HUES48 (cell line): ENCODE measurements at regions not wholly inside any gene's neighbourhood (a gene's known extent, or its start where the extent isn't known, plus 50 kb on each side); places are given as distances from the start of the nearest gene placed in this dataset.

ENCODE experiments used
- H3K27ac ChIP-seq: one replicate; pipeline ENCODE4 v1.7.0; 2013; ENCODE audit warnings: low read depth, low read length, inconsistent platforms
- H3K27me3 ChIP-seq: 2 replicates; pipeline ENCODE4 v1.6.1; 2013; ENCODE audit warnings: mild to moderate bottlenecking, low read length; ENCODE audit not compliant: control insufficient read depth, insufficient read depth
- H3K36me3 ChIP-seq: 2 replicates; pipeline ENCODE4 v1.6.1; 2013; ENCODE audit warnings: low read length; ENCODE audit not compliant: control insufficient read depth, insufficient read depth
- H3K4me1 ChIP-seq: 2 replicates; pipeline ENCODE4 v1.6.1; 2013; ENCODE audit warnings: mild to moderate bottlenecking, low read length; ENCODE audit not compliant: control insufficient read depth, insufficient read depth
- H3K4me3 ChIP-seq: 2 replicates; pipeline ENCODE4 v1.5.1; 2013; ENCODE audit warnings: mild to moderate bottlenecking, low read depth, low read length
- H3K9ac ChIP-seq: 2 replicates; pipeline ENCODE4 v1.6.1; 2013; ENCODE audit warnings: mild to moderate bottlenecking, low read depth, low read length, moderate library complexity
- H3K9me3 ChIP-seq: 2 replicates; pipeline ENCODE4 v1.6.1; 2013; ENCODE audit warnings: low read length; ENCODE audit not compliant: control insufficient read depth, insufficient read depth

- H3K36me3 ChIP-seq, result no peaks in the 10 kb centered on the region
- no peaks in the 10 kb centered on the region; the same call in 1 of the 2 replicates for H3K27me3 ChIP-seq
- H3K4me3 ChIP-seq, result no peak overlapping the region
- peaks cover 15% of the 10 kb centered on the region for H3K4me1 ChIP-seq
- no peaks in the 10 kb centered on the region for H3K9me3 ChIP-seq
- no peak overlapping the region for H3K27ac ChIP-seq
- H3K9ac ChIP-seq, result no peak overlapping the region
These were observed 209.4 kb upstream of the CRY1 start for GRCh38 chr12:107302649-107303341.

- Histone ChIP-seq H3K4me1 (peaks cover 15% of the 10 kb centered on the region), H3K27ac (no peak overlapping the region), H3K27me3 (no peaks in the 10 kb centered on the region; the same call in 1 of the 2 replicates), H3K36me3 (no peaks in the 10 kb centered on the region), H3K9ac (no peak overlapping the region), H3K4me3 (no peak overlapping the region), H3K9me3 (no peaks in the 10 kb centered on the region)
These were observed 211.5 kb upstream of the CRY1 start for GRCh38 chr12:107304588-107305532.

GRCh38 chr12:107306141-107306659 is 212.9 kb upstream of the CRY1 start:
- H3K9me3 ChIP-seq, result no peaks in the 10 kb centered on the region
- H3K27me3 ChIP-seq, result no peaks in the 10 kb centered on the region; the same call in 1 of the 2 replicates
- H3K4me1 ChIP-seq, result peaks cover 15% of the 10 kb centered on the region
- no peak overlapping the region for H3K9ac ChIP-seq
- H3K4me3 ChIP-seq, result peak overlapping the region; percentile 24; the same call in 1 of the 2 replicates
- no peaks in the 10 kb centered on the region for H3K36me3 ChIP-seq
- H3K27ac ChIP-seq, result peak overlapping the region; percentile 41

- Histone ChIP-seq H3K9ac (no peak overlapping the region), H3K4me3 (no peak overlapping the region), H3K4me1 (peaks cover 15% of the 10 kb centered on the region), H3K27ac (no peak overlapping the region), H3K9me3 (no peaks in the 10 kb centered on the region), H3K36me3 (no peaks in the 10 kb centered on the region), H3K27me3 (no peaks in the 10 kb centered on the region; the same call in 1 of the 2 replicates)
These were observed 215.0 kb upstream of the CRY1 start for GRCh38 chr12:107308310-107308709.

GRCh38 chr12:107309020-107309419 is 215.7 kb upstream of the CRY1 start:
- H3K27ac ChIP-seq, result no peak overlapping the region
- peaks cover 15% of the 10 kb centered on the region for H3K4me1 ChIP-seq
- H3K9ac ChIP-seq, result no peak overlapping the region
- no peaks in the 10 kb centered on the region for H3K9me3 ChIP-seq
- no peak overlapping the region for H3K4me3 ChIP-seq
- H3K36me3 ChIP-seq, result no peaks in the 10 kb centered on the region
- H3K27me3 ChIP-seq, result no peaks in the 10 kb centered on the region; the same call in 1 of the 2 replicates

GRCh38 chr12:107310621-107311020 is 217.3 kb upstream of the CRY1 start:
- Histone ChIP-seq H3K9ac (no peak overlapping the region), H3K9me3 (no peaks in the 10 kb centered on the region), H3K27me3 (peaks cover 9% of the 10 kb centered on the region; the same call in 1 of the 2 replicates), H3K4me1 (peaks cover 10% of the 10 kb centered on the region), H3K36me3 (no peaks in the 10 kb centered on the region), H3K4me3 (no peak overlapping the region), H3K27ac (no peak overlapping the region)

GRCh38 chr12:107311682-107312081 is 218.3 kb upstream of the CRY1 start:
- peaks cover 16% of the 10 kb centered on the region; the same call in 1 of the 2 replicates for H3K27me3 ChIP-seq
- no peaks in the 10 kb centered on the region for H3K4me1 ChIP-seq
- no peaks in the 10 kb centered on the region for H3K9me3 ChIP-seq
- H3K4me3 ChIP-seq, result no peak overlapping the region
- no peak overlapping the region for H3K27ac ChIP-seq
- no peaks in the 10 kb centered on the region for H3K36me3 ChIP-seq
- no peak overlapping the region for H3K9ac ChIP-seq

- Histone ChIP-seq H3K27ac (no peak overlapping the region), H3K36me3 (no peaks in the 10 kb centered on the region), H3K4me1 (0 out of 2 replicates have a peak, but pooled peaks cover 5% of the 10 kb centered on the region), H3K9me3 (no peaks in the 10 kb centered on the region), H3K4me3 (peak overlapping the region; percentile 78), H3K9ac (no peak overlapping the region), H3K27me3 (peaks cover 71% of the 10 kb centered on the region)
These were observed 224.6 kb upstream of the CRY1 start for GRCh38 chr12:107317751-107318555.

GRCh38 chr12:107318556-107318805 is 225.1 kb upstream of the CRY1 start:
- no peak overlapping the region for H3K27ac ChIP-seq
- H3K4me3 ChIP-seq, result peak overlapping the region; percentile 78
- H3K27me3 ChIP-seq, result peaks cover 72% of the 10 kb centered on the region
- H3K4me1 ChIP-seq, result 0 out of 2 replicates have a peak, but pooled peaks cover 5% of the 10 kb centered on the region
- H3K9ac ChIP-seq, result no peak overlapping the region
- H3K9me3 ChIP-seq, result no peaks in the 10 kb centered on the region
- H3K36me3 ChIP-seq, result no peaks in the 10 kb centered on the region

- peaks cover 72% of the 10 kb centered on the region for H3K27me3 ChIP-seq
- no peak overlapping the region for H3K27ac ChIP-seq
- no peaks in the 10 kb centered on the region for H3K36me3 ChIP-seq
- no peaks in the 10 kb centered on the region for H3K9me3 ChIP-seq
- H3K9ac ChIP-seq, result no peak overlapping the region
- H3K4me3 ChIP-seq, result peak overlapping the region; percentile 78
- H3K4me1 ChIP-seq, result 0 out of 2 replicates have a peak, but pooled peaks cover 5% of the 10 kb centered on the region
These were observed 225.6 kb upstream of the CRY1 start for GRCh38 chr12:107318806-107319532.
